HG03159 (cell line): ENCODE measurements at regions not wholly inside any gene's neighbourhood (a gene's known extent, or its start where the extent isn't known, plus 50 kb on each side); places are given as distances from the start of the nearest gene placed in this dataset.
A peak's percentile ranks its signal among the peaks of the same experiment; 100 is the strongest.
"Not testable (repeated sequence)": the region's sequence is repeated elsewhere in the genome, so short reads cannot be mapped to it uniquely, and the experiment has no call there.

Experiments
- ATAC-seq: cut with Tn5 transposase; IDR thresholded peaks from one replicate; pipeline ENCODE4 v1.9.1; 2021; ENCODE audit warnings: mild to moderate bottlenecking, moderate library complexity; ENCODE audit not compliant: unreplicated experiment

DNA sequence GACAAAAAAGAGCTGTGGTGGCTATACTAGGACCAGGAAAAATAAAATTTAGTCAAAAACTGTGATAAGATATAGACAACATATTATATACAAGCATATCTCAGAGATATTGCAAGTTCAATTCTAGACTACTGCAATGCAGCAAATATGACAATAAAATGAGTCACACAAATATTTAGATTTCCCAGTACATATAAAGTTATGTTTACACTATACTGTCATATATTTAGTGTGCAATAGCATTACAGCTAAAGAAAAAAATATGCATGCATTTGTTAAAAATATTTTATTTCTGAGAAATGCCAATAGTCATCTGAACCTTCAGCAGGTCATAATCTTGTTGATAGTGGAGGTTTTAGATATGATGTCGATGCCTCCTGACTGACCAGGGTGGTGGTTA, 72.1 kb downstream of the AKR1C4 start:
- no peak for ATAC-seq

DNA sequence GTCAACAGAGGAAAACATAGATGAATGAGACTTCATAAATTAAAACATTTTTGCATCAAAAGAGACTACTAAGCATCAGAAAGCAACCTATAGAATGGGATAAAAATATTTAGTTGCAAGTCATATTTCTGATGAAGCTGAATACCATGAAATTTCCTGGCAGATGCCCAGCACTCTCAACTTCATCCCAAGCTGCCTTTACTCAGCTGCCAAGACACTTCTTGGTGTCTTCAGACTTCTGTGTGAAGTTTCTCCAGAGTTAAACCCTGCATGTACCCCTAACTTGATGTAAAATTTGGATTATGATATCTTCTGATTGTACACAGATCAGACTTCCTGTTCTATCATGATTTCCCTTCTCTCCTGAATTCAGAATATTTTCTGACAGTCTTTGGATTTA, 73.2 kb downstream of the AKR1C4 start:
- no peak for ATAC-seq

DNA sequence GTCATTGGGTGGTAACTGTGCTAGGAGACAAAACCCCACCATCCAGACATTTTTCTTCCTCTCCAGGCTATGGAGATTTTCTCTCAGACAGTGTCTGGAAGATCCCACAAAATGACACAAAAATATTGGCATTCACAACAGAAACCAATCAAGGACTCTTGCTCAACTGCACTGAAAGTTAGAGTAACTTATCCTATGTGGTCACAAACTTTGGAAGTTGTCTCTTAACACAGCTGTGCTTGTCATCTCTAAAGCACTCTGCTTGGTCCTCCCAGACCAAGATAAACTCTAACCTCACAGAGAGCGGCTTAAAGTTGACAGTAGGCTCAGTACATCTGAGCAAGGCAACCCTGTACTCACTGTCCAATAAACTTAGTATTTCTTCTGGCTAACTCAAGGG, 74.9 kb downstream of the AKR1C4 start:
- no peak for ATAC-seq

DNA sequence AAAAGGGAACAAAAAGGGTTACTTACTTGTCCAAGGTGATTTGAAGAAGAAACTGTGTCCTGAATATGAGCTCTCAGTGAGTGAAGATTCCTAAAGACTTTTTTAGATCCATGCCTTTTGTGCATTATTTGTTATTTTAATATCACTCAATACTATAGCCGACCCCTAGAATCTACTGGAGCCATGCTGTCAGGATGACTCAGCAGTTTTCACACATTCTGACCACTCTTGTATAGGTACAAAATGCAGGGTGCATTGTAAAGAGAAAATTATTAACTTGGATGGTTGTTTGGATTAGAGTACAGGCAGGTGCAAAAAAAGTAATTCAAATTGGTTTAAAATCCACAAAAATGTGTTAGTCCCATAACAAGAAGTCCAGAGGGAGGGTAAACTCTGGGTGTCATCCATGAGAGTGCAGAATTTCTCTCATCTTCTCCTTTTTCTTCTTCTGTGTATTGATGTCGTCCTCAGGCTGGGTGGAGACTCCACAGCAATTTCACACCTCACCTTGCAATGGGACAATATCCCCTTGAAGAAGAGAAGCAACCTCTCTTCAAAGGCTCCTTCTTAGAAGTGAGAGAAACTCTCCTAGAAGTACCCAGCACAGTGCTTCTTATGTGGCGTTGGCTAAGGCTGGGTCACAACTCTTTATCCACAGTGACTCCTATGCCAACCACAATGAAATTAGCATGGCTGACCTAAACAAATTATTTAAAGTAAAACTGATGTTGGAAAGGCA, 75.6 kb downstream of the AKR1C4 start:
- ATAC-seq = no peak

DNA sequence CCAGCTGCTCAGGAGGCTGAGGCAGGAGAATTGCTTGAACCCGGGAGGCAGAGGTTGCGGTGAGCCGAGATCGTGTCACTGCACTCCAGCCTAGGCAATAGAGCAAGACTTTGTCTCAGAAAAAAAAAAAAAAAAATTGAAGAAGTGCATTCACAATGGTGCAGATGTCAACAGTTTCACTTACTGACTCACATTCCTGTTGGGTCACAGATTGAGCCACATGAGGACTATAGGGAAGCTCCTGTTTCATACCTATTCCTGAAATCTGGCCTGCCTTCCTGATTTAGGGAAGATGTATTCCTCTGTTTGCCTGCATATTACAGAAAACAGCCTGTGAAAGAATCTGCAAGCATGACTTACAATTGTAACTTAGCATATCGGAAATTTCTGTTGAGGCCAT, 78.2 kb downstream of the AKR1C4 start:
- no peak for ATAC-seq

DNA sequence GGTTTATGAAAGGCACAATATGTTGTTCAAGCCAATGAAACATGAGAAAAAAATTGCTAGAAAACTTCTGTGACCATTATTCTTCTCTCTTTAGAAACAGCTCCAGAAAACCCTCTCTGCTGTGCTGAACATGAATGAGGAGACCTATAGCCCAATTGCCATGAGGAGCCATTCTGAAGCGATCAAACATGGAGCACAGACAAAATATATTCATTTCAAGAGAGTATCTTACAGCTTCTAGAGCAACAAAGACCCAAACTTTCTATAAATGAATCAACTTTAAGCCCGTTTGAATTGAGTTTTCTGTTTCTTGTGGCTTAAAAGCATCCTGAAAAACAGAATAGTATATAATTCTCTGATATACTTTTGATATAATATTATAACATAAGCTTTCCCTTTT, 83.4 kb upstream of the UCN3 start:
- ATAC-seq = no peak

DNA sequence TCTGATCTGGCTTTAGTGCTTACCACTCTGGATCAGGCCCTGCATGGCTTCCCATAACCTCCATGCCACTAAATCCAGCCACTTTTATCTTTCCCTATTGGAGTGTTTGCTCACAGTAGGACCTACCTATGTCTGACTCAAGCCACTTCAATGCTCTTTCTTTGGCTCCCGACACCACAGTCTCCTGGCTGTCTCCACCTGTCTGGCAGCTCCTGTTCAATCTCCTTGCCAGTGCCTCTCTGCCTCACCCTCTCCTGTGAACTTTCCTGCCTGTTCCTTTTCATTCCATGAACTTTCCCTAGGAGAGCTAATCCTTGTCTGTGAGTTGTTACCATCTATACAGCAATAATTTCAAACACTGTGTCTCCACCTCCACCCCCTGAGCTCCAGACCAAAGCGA, 82.6 kb upstream of the UCN3 start:
- ATAC-seq = no peak

DNA sequence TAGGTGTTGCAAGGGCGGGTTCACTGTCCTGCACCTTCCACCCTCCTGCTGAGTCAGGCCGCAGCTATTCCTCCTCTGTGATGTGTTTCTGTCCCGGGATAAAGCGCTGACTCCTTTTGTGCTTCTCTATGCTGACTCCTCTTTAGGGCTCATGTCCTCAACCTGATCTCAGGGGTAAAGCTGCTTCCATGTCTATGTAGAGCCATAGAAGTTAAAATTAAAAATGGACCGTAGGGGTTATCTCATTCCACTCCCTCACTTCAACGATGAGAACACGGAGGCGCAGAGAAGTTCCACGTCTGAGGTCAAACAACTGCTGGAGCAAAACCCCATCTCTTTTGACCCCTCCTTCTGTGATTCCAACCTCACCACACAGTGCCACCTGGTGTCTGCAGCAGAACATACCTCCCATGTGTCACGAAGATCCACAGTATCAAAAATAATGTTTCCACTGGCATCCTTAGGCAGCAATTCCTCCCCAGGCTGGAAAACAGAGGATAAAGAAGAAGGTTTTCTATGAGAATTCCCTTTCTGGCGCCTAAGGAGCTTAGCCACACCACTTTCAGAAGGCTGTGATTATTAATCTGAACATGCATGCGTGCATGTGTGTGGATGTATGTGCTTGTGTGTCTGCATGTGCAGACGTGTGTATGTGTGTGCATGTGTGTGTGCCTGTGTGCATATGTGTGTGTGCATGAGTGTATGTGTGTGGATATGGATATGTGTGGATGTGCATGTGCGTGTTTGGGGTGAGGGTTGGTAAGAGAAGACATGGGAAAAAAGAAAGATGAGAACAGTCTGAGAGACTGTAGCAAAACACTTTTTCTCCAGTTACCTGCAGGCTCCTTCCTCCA, 81.2 kb upstream of the UCN3 start:
- ATAC-seq = peak; percentile 95

DNA sequence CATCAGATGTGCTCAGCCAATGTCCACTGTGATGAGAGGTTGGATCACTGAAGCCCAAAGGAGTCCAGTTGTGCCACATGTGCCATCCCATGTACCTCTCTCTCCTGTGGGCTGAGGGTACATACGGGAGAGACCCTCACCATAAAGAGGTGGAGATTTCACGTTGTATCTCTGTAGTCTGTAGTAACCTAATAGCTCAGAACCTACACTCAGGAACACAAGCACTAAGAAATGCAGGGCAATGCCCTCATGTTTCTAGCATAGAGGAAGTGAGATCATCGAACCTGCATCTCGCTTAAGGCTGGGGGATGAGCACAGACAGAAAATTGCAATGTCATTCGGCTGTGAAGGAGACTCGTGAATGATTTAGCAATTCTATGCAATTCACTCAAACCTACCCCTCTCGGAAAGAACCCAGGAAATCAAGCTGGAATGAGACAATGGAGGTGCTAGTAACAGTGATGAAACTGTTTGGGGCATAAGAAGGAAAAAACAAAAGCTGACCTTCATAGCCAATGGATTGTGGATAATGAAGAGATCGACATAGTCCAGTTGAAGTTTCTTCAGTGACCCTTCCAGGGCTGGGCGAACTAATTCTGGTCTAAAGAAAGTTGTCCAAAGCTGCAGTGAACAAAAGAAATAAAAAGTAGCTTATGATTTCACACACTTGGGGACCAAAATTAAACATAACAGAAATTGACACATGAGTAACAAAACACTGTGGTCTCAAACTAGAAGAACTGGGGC, 80.3 kb upstream of the UCN3 start:
- peak; percentile 61 for ATAC-seq

DNA sequence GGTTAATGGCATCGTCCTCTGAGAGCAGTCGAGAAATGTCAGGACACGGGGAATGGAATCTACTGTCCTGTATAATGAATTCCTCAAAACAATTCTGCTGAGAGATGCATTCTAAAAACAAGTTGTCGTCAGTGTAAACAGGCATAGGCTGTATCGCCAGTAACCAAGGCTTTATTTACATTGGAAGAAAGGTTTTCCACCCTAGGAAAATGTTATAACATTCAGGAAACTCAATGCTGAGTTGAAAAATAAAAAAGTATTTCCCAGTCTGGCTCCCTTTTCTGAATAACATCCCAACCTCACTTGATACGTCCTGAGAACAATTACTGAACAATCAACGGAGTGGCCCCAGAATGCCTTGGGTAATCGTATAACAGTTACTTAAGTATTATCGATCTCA, 79.6 kb upstream of the UCN3 start:
- no peak for ATAC-seq

DNA sequence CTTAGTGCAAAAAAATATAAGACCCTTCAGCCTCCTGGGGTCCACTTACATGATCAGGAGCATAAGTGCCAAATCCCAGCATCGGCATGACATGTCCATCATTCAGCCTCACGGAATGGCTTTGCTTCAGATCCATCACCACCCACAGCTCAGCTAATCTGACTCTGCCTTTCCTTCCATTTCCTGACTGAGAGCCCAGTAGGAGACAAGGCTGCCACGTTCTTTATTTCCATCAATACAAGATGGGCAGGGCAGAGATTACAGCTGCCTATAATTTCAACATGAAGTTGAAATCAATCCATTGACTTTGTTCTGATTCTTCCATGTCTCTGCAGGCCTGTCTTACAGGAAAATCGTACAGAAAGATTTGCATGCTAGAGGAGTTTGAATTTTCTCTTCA, 76.4 kb upstream of the UCN3 start:
- ATAC-seq = no peak

DNA sequence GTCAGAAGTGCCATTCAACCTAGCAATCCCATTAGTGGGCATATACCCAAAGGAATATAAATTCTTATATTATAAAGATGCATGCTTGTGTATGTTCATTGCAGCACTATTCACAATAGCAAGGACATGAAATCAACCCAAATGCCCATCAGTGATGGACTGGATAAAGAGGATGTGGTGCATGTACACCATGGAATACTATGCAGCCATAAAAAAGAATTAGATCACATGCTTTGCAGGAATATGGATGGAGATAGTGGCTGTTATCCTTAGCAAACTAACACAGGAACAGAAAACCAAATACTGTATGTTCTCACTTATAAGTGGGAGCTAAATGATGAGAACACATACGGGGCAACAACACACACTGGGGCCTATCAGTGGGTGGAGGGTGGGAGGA, 75.5 kb upstream of the UCN3 start:
- ATAC-seq = not testable (repeated sequence)

DNA sequence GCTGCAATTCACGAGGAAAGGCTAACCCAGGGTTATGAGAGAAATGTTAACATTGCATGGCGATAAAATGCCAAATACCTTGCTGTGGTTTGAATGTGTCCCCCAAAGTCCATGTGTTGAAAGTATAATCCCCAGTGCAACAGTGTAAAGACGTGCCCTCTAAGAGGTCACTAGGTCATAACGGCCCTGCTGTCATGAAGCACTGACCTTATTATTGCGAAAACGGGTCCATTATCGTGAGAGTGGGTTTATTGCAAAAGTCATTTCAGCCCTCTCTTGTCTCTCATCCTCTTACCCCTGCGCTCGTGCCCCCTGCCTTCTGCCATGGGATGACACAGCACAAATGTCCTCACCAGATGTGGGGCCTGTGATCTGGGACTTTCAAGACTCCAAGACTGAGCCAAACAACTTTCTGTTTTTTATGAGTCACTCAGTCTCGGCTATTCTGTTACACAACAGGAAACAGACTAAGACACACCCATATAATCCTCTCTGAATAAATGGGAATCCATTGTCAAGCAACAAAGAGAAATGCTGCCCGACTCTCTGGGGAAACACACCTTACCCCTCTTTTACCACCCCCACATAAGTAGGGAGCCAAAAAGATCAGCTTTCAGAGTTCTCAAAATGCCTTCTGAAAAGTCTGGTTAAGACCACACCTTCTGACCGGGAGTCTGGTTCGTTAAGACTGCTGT, 73.1 kb upstream of the UCN3 start:
- no peak for ATAC-seq

DNA sequence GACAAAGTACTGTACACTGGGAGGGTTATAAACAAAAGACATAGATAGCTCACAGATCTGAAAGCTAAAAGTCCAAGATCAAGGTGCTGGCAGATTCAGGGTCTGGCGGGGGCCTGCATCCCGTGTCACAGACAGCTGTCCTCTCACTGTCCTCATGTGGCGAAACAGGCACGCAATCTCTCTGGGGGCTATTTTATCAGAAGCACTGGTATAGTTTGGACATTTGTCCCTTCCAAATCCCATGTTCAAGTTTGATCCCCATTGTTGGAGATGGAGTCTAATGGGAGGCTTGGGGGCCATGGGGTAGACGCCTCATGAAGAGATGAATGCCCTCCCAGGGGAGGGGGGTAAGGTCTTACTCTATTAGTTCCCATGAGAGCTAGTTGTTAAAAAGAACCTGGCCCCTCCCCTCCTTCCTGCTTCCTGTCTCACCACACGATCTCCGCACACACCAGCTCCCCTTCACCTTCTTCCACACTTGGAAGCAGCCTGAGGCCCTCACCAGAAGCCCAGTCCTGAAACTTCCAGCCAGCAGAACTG, 72.5 kb upstream of the UCN3 start:
- ATAC-seq = no peak

DNA sequence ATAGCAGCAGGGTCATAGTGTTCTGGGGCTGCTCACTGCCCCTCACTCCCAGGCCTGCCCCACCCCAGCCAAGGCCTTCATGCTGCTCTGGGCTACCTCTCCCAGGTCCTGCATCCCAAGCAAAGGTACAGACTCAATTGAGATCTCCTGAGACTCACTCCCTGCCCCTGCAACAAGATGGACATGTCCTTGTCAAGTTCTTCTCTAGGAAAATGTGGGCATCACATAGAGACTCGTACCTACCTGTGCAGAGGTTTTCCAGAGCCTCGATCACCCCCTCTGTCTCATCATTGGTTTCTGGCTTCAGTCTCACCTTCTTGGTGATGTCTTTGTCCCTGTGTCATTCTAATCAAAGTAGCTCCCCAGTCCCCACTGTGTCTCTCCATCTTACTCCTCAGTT, 71.8 kb upstream of the UCN3 start:
- ATAC-seq = not testable (repeated sequence)

DNA sequence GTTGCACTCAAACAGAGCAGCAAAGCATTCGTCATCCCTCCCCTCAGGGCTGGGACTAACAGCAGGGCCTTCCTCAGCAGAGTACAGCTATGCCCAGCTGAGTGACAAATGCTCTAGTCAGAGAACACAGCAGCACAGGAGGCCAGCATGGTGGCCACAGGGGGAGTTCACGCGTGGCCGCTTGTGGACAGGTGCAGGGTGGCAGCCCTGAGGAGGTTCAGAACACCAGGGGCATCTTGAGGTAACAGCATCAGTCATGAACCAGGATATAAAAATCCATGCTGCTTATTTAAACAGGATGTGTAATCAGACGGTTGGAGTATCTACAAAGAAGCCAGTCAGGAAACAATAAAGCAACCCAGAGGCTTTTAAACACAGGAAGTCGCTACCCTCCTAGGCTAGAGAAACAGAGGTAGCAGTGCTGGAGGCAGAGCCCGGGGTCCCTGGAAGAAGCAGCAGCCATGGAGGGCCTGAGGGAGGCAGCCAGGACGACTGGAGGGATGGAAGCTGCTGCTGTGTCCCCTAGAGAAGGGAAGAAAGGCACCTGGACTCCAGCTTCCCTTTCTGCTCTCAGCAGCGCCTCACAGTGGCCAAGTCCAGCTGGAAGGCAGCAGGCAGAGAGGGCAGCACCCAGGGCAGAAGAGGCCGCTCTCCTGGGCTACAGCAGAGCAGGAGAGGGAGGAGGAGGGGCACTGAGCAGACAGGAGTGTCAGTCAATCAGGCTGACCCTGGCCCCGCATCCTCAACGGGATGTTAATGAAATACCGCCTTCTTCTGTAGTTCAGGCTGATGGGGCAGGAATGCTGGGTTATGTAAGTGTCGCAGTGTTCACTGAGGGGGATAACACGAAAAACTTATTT, 70.8 kb upstream of the UCN3 start:
- ATAC-seq = peak; percentile 55

DNA sequence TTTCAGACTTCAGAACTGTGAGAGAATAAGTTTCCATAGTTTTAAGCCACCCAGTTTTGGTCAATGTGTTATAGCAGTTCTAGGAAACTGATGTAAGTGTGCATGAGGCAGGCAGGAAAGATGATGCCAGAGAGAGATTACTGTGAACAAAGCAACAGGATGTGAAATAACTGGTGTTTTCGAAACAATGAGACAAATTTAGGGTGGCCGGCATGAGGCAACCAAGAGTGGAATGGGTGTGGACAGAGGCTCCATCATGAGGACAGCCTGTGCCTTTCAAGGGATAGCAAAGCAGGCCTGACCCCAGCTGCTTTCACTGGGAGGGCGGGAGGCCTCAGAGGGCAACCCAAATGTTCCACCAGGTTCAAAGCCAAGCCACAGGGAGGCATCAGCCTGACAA, 67.3 kb upstream of the UCN3 start:
- ATAC-seq = no peak

DNA sequence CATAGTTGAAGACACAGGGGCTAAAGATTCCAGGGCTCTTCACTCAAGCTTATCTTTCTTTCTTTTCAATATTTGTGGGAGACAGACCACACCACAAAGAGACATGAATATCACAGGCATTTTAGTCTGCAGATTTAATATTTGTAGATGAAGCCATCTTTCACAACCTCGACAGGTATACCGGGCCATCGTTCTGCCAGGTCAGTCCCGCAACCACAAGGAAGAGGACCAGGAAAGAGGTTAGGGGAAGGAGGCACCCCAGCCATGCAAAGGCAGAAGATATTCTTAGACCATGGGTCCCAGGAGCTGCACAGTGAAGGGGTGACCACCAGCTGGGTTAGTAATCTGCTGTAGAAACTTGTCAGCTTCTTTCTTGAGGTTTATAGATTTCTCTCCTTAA, 66.8 kb upstream of the UCN3 start:
- no peak for ATAC-seq

DNA sequence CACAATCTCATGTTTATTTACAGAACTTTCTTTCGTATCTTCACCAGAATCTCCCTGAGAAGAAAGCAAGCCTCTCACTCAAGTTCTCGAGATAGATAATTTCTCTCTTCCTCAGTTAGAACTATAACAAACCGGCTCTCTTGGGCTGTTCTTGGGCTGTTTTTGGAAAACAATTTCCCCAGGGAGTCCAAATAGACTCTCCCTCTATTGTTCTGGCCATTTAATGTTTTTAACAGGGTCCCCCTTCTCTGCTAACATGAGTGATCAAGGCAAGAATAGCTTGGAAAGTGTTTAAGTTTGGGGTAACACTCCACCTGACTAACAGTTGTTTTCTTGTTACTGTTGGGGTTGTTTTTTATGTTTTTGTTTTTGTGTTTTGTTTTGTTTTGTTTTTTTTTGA, 64.8 kb upstream of the UCN3 start:
- no peak for ATAC-seq

DNA sequence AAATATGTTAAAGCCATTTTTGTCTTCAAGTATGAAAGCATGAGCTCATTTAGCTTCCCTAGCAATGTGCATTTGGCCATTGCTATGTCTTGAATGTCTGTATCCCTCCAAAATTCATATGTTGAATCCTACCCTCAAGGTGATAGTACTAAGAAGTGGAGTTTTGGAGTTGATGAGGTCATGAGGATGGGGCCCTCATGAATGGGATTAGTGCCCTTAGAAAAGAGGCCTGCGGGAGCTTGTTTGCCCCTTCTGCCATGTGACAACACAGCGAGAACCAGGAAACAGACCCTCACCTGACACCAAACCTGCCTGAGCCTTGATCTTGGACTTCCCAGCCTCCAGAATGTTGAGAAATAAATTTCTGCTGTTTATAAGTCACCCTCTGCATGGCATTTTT, 61.3 kb upstream of the UCN3 start:
- no peak for ATAC-seq
